Mesendoderm (in vitro differentiated cells): ENCODE measurements at regions not wholly inside any gene's neighbourhood (a gene's known extent, or its start where the extent isn't known, plus 50 kb on each side); places are given as distances from the start of the nearest gene placed in this dataset.

ENCODE experiments used
- DNase-seq: peaks from one replicate; pipeline ENCODE4 v3.0.0; 2013
- H2AK5ac ChIP-seq: 2 replicates; pipeline ENCODE4 v1.6.1; 2013; ENCODE audit warnings: low read length, inconsistent platforms
- H2BK120ac ChIP-seq: 2 replicates; pipeline ENCODE4 v1.6.1; 2013; ENCODE audit warnings: low read depth, mild to moderate bottlenecking, low read length, moderate library complexity, mixed read lengths
- H2BK15ac ChIP-seq: replicated peaks from 2 replicates; pipeline ENCODE4 v1.6.1; 2013; ENCODE audit warnings: low read depth, mild to moderate bottlenecking, moderate library complexity
- H2BK5ac ChIP-seq: 2 replicates; pipeline ENCODE4 v1.6.1; 2013; ENCODE audit warnings: low read length, inconsistent platforms
- H3K18ac ChIP-seq: 2 replicates; pipeline ENCODE4 v1.6.1; 2013; ENCODE audit warnings: mild to moderate bottlenecking, low read length, mixed read lengths
- H3K23ac ChIP-seq: one replicate; pipeline ENCODE4 v1.6.1; 2013; ENCODE audit warnings: low read length
- H3K27ac ChIP-seq: 2 replicates; pipeline ENCODE4 v1.5.1; 2013; ENCODE audit warnings: low read depth, mild to moderate bottlenecking, inconsistent platforms, low read length, moderate library complexity
- H3K27me3 ChIP-seq: 2 replicates; pipeline ENCODE4 v1.6.1; 2013; ENCODE audit warnings: low read length, control low read depth, mild to moderate bottlenecking, inconsistent platforms; ENCODE audit not compliant: insufficient read depth, poor library complexity
- H3K36me3 ChIP-seq: 2 replicates; pipeline ENCODE4 v1.6.1; 2013; ENCODE audit warnings: low read length, inconsistent platforms; ENCODE audit not compliant: control insufficient read depth, insufficient read depth
- H3K4ac ChIP-seq: one replicate; pipeline ENCODE4 v1.6.1; 2013; ENCODE audit warnings: low read depth, mild to moderate bottlenecking, low read length, moderate library complexity
- H3K4me1 ChIP-seq: 2 replicates; pipeline ENCODE4 v1.6.1; 2013; ENCODE audit warnings: low read depth, low read length, inconsistent platforms; ENCODE audit not compliant: control insufficient read depth
- H3K4me2 ChIP-seq: 2 replicates; pipeline ENCODE4 v1.6.1; 2013; ENCODE audit warnings: low read length
- H3K4me3 ChIP-seq: 2 replicates; pipeline ENCODE4 v1.5.1; 2013; ENCODE audit warnings: mild to moderate bottlenecking, low read length
- H3K56ac ChIP-seq: one replicate; pipeline ENCODE4 v1.6.1; 2013; ENCODE audit warnings: low read length
- H3K79me1 ChIP-seq: 2 replicates; pipeline ENCODE4 v1.6.1; 2013; ENCODE audit warnings: low read length, inconsistent platforms
- H3K79me2 ChIP-seq: 2 replicates; pipeline ENCODE4 v1.6.1; 2013; ENCODE audit warnings: mild to moderate bottlenecking, low read length; ENCODE audit not compliant: control insufficient read depth, insufficient read depth
- H3K9ac ChIP-seq: 2 replicates; pipeline ENCODE4 v1.6.1; 2013; ENCODE audit warnings: low read length, inconsistent platforms
- H4K5ac ChIP-seq: one replicate; pipeline ENCODE4 v1.6.1; 2013; ENCODE audit warnings: low read length
- H4K8ac ChIP-seq: one replicate; pipeline ENCODE4 v1.6.1; 2013; ENCODE audit warnings: low read depth, mild to moderate bottlenecking, control low read depth, low read length, moderate library complexity
- WGBS: extraction: QIAGEN DNeasy Blood & Tissue Kit; methylation state at CpG from one replicate; pipeline ENCODE4 v1.1.7; 2013; ENCODE audit warnings: low lambda C conversion rate, missing lambda C conversion rate; ENCODE audit not compliant: insufficient coverage; ENCODE audit errors: extremely low coverage; 5-methylcytosine and 5-hydroxymethylcytosine counted together

DNA sequence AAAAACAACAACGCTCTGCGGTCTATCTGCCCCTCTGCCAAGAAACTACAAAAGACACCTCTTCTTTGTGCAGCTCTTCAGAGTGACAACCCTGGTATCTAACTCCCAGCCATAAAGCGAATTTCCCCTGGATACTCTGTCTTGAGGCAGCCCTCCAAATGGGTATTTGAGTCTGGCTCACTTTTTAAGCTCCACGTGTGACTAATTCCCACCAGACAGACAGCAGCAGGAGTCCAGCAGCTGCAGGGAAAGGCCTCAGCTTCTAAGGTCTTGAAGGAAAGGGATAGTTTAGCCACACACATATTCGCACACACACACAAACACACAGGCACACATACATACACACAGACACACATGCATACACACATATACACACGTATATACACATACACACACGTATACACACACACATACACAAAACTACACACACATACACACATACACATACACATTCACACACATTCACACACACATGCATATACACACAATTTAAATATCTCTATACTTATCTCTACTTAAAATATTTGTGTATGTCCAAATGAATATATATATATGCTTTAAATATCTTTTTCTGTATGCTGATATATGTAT, 188.8 kb downstream of the TSHZ3 start:
- Histone ChIP-seq H2BK5ac (no peak overlapping the region), H3K27me3 (no peaks in the 10 kb centered on the region), H3K79me1 (no peaks in the 10 kb centered on the region), H2BK15ac (no peak overlapping the region), H3K4me2 (no peak overlapping the region), H3K36me3 (no peaks in the 10 kb centered on the region), H3K4ac (no peak overlapping the region), H3K27ac (no peak overlapping the region), H3K4me3 (no peak overlapping the region), H4K8ac (no peak overlapping the region), H2AK5ac (no peak overlapping the region), H3K23ac (no peak overlapping the region), H4K5ac (no peak overlapping the region), H3K56ac (no peak overlapping the region), H3K79me2 (no peaks in the 10 kb centered on the region), H3K18ac (no peak overlapping the region), H3K4me1 (no peaks in the 10 kb centered on the region), H3K9ac (no peak overlapping the region), H2BK120ac (no peak overlapping the region)
- WGBS, result 100% methylated on average over 1 of the region's 7 CpGs
- no peak for DNase-seq

DNA sequence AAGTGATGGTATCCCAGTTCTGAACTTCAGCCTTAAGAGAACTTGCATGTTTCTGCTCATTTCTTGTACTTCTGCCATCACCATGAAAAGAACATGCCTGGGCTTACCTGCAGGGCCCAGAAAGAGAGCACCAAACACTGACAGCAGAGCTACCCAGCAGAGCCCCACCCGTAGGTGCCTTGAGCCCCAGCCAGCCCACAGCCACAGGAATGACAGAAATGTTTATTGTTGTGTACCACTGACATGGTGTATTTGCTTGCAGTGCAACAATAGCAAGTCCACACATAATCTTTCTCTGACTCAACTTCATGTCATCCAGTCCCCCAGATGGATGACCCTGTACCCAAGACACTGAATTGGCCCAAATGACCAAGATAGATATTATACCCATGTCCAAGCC, 195.2 kb downstream of the TSHZ3 start:
- no peak overlapping the region for H3K56ac ChIP-seq
- H4K8ac ChIP-seq, result no peak overlapping the region
- H3K4me3 ChIP-seq, result no peak overlapping the region
- H2AK5ac ChIP-seq, result no peak overlapping the region
- no peak overlapping the region for H3K4me2 ChIP-seq
- no peak for DNase-seq
- no peaks in the 10 kb centered on the region for H3K79me2 ChIP-seq
- no peak overlapping the region for H3K9ac ChIP-seq
- no peak overlapping the region for H3K23ac ChIP-seq
- no peak overlapping the region for H2BK120ac ChIP-seq
- no peaks in the 10 kb centered on the region for H3K4me1 ChIP-seq
- H2BK15ac ChIP-seq, result no peak overlapping the region
- H3K36me3 ChIP-seq, result no peaks in the 10 kb centered on the region
- no peak overlapping the region for H3K27ac ChIP-seq
- no peak overlapping the region for H4K5ac ChIP-seq
- H3K18ac ChIP-seq, result no peak overlapping the region
- no peak overlapping the region for H2BK5ac ChIP-seq
- no peak overlapping the region for H3K4ac ChIP-seq
- WGBS, result no CpG with 5 or more reads among the region's 1 CpG
- no peaks in the 10 kb centered on the region for H3K27me3 ChIP-seq
- no peaks in the 10 kb centered on the region for H3K79me1 ChIP-seq

DNA sequence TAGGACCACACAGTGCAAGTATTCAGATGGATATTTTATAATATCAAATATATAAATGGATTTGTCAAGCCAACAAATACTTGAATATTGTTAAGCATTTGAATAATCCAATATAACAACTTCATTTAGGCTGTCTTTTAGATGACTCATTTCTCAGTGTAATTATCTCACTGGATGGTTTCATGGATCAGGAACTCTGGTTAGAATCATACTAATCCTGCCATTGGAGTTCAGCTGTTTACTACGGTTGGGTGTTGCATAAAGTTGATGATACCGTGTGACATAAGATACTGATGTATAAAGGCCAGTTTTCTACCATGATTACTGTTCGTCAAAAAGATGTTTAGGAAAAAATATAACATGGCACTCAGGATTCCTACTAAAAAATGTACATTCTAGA, 196.3 kb downstream of the TSHZ3 start:
- DNase-seq, result no peak
- H4K5ac ChIP-seq, result no peak overlapping the region
- H3K27me3 ChIP-seq, result no peaks in the 10 kb centered on the region
- H3K4me2 ChIP-seq, result no peak overlapping the region
- WGBS, result no CpG with 5 or more reads among the region's 3 CpGs
- H3K4me1 ChIP-seq, result no peaks in the 10 kb centered on the region
- H3K23ac ChIP-seq, result no peak overlapping the region
- no peak overlapping the region for H2BK120ac ChIP-seq
- H2AK5ac ChIP-seq, result no peak overlapping the region
- H3K9ac ChIP-seq, result no peak overlapping the region
- H3K56ac ChIP-seq, result no peak overlapping the region
- H2BK5ac ChIP-seq, result no peak overlapping the region
- H3K36me3 ChIP-seq, result no peaks in the 10 kb centered on the region
- H4K8ac ChIP-seq, result no peak overlapping the region
- no peak overlapping the region for H3K4me3 ChIP-seq
- no peak overlapping the region for H3K27ac ChIP-seq
- no peak overlapping the region for H3K18ac ChIP-seq
- H3K79me2 ChIP-seq, result no peaks in the 10 kb centered on the region
- H2BK15ac ChIP-seq, result no peak overlapping the region
- H3K4ac ChIP-seq, result no peak overlapping the region
- H3K79me1 ChIP-seq, result no peaks in the 10 kb centered on the region

DNA sequence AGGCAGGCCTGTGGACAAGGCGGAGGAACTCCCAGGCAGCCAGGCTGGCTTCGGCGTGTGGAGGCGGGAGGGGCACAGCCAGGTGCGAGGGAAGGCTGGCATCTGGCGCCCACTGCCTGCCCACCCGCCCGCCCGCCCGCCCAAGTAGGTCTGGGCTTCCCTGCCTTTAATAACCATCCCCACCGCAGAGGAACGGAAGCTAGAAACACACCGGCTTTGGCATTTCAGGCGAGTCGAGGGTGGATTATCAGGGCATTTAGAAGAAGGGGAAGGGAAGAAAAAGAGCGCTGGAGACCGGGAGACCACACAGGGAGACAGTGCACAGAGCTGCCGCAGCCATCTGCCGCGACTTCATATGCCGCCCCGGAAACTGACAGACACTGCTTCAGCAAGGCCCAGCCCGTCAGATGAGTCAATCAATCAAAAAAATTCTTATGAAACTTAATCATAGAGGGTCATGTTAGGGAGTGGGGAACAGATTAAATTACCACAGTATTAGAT, 199.7 kb downstream of the TSHZ3 start:
- Histone ChIP-seq H2BK120ac (no peak overlapping the region), H4K8ac (no peak overlapping the region), H3K4me2 (no peak overlapping the region), H2AK5ac (no peak overlapping the region), H3K27ac (no peak overlapping the region), H3K4me3 (no peak overlapping the region), H3K4me1 (no peaks in the 10 kb centered on the region), H3K9ac (no peak overlapping the region), H3K4ac (no peak overlapping the region), H2BK5ac (no peak overlapping the region), H2BK15ac (no peak overlapping the region), H3K27me3 (no peaks in the 10 kb centered on the region), H3K79me1 (no peaks in the 10 kb centered on the region), H3K36me3 (no peaks in the 10 kb centered on the region), H4K5ac (no peak overlapping the region), H3K18ac (no peak overlapping the region), H3K56ac (no peak overlapping the region), H3K23ac (no peak overlapping the region), H3K79me2 (no peaks in the 10 kb centered on the region)
- WGBS, result no CpG with 5 or more reads among the region's 23 CpGs
- no peak for DNase-seq

DNA sequence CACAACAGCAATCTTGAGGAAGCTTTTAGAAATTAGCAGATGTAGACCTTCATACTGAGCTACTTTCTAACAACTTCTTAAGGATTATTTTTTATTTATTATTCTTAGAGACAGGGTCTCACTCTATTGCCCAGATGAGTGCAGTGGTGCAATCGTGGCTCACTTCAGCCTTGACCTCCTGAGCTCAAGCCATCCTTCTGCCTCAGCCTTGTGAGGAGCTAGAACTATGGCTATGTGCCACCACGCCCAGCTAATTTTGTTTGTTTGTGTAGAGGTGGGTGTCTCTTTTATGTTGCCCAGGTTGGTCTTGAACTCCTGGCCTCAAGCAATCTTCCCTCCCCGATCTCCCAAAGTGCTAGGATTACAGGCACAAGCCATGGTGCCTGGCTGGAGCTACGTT, 200.6 kb downstream of the TSHZ3 start:
- no peak overlapping the region for H2AK5ac ChIP-seq
- H4K8ac ChIP-seq, result no peak overlapping the region
- H2BK120ac ChIP-seq, result no peak overlapping the region
- H4K5ac ChIP-seq, result no peak overlapping the region
- H2BK5ac ChIP-seq, result no peak overlapping the region
- no peaks in the 10 kb centered on the region for H3K79me2 ChIP-seq
- H3K56ac ChIP-seq, result no peak overlapping the region
- no peaks in the 10 kb centered on the region for H3K27me3 ChIP-seq
- no peak overlapping the region for H3K4me3 ChIP-seq
- DNase-seq, result no peak
- H3K4me1 ChIP-seq, result no peaks in the 10 kb centered on the region
- no peak overlapping the region for H3K23ac ChIP-seq
- no peak overlapping the region for H2BK15ac ChIP-seq
- H3K9ac ChIP-seq, result no peak overlapping the region
- H3K27ac ChIP-seq, result no peak overlapping the region
- no peak overlapping the region for H3K4me2 ChIP-seq
- no peaks in the 10 kb centered on the region for H3K79me1 ChIP-seq
- no peaks in the 10 kb centered on the region for H3K36me3 ChIP-seq
- H3K18ac ChIP-seq, result no peak overlapping the region
- no CpG with 5 or more reads among the region's 4 CpGs for WGBS
- H3K4ac ChIP-seq, result no peak overlapping the region

DNA sequence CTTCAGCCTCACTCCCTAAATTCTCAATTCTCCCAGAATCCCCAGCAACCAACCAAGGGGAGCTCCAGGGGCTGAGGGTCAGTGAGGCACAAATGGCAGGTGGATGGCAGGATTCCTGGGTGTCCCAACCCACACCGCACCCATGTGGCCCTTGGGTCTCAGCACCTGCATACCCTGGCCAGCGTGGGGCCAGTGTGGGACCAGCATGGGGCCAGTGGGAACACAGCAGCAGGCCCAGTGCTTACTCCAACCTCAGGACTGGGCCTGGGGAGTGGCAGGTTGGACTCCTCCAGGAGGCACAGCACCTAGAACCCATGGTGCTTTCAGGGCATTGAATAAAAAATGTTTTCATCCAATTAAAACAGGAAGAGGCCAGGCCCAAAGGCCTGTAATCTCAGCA, 202.0 kb downstream of the TSHZ3 start:
- no peak overlapping the region for H4K8ac ChIP-seq
- H2BK15ac ChIP-seq, result no peak overlapping the region
- no peak overlapping the region for H2AK5ac ChIP-seq
- H3K27me3 ChIP-seq, result no peaks in the 10 kb centered on the region
- H3K4ac ChIP-seq, result no peak overlapping the region
- no CpG with 5 or more reads among the region's 2 CpGs for WGBS
- H3K56ac ChIP-seq, result no peak overlapping the region
- H3K27ac ChIP-seq, result no peak overlapping the region
- H3K79me1 ChIP-seq, result no peaks in the 10 kb centered on the region
- no peaks in the 10 kb centered on the region for H3K4me1 ChIP-seq
- H3K36me3 ChIP-seq, result no peaks in the 10 kb centered on the region
- no peak overlapping the region for H3K4me2 ChIP-seq
- no peak overlapping the region for H4K5ac ChIP-seq
- H3K9ac ChIP-seq, result no peak overlapping the region
- H3K18ac ChIP-seq, result no peak overlapping the region
- H3K79me2 ChIP-seq, result no peaks in the 10 kb centered on the region
- DNase-seq, result no peak
- no peak overlapping the region for H3K23ac ChIP-seq
- H3K4me3 ChIP-seq, result no peak overlapping the region
- H2BK5ac ChIP-seq, result no peak overlapping the region
- H2BK120ac ChIP-seq, result no peak overlapping the region
